Gastrocnemius medialis (tissue), 4 donors: ENCODE measurements at regions not wholly inside any gene's neighbourhood (a gene's known extent, or its start where the extent isn't known, plus 50 kb on each side); places are given as distances from the start of the nearest gene placed in this dataset.

Experiments
- POLR2A ChIP-seq, 2 donors: fragments of 450-650 bp; IDR thresholded peaks; one replicate each; pipeline ENCODE4 v1.6.1; 2017; ENCODE audit warnings: antibody characterized with exemption in 2 of 2, mild to moderate bottlenecking in 2 of 2, moderate library complexity in 2 of 2
- TF ChIP-seq, protein P1 (sequence below), 5 experiments: fragments of 450-650 bp in 3 of 5; fragments of 200-600 bp in 2 of 5; sonication (generic) in 2 of 5; IDR thresholded peaks in 4 of 5; conservative IDR thresholded peaks in 1 of 5; 1 replicate in 4 of 5; 2 replicates in 1 of 5; pipeline ENCODE4 v1.5.1; 2016 to 2019; ENCODE audit warnings: antibody characterized with exemption in 5 of 5, mild to moderate bottlenecking in 3 of 5, moderate library complexity in 3 of 5

DNA sequence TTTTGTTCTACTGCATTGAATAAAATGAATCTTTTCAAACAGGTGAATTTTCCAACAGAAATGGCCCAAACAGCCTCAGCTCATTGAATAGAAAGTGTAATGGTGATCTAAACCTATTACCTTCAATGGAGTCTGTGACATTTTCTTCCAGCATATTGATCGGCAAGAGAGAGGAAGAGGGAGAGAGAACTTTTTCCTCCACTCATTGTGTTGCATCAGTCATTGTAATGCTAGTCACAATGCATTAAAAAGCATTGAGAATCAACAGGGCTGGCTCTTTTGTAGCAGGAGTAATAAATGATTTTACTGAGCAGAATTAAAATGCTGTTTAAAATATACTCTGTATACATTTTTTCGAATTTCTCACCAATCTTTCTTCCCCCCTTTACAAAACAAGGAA lies 1794.5 kb upstream of the CELF4 start:
- TF ChIP-seq, protein P1, sequence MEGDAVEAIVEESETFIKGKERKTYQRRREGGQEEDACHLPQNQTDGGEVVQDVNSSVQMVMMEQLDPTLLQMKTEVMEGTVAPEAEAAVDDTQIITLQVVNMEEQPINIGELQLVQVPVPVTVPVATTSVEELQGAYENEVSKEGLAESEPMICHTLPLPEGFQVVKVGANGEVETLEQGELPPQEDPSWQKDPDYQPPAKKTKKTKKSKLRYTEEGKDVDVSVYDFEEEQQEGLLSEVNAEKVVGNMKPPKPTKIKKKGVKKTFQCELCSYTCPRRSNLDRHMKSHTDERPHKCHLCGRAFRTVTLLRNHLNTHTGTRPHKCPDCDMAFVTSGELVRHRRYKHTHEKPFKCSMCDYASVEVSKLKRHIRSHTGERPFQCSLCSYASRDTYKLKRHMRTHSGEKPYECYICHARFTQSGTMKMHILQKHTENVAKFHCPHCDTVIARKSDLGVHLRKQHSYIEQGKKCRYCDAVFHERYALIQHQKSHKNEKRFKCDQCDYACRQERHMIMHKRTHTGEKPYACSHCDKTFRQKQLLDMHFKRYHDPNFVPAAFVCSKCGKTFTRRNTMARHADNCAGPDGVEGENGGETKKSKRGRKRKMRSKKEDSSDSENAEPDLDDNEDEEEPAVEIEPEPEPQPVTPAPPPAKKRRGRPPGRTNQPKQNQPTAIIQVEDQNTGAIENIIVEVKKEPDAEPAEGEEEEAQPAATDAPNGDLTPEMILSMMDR (IDR thresholded peaks at IDR 0.05 in 4 of 5, conservative IDR thresholded peaks at IDR 0.05 in 1 of 5), result no peak
- no peak for TF ChIP-seq POLR2A (IDR thresholded peaks at IDR 0.05)
